H9 (cell line): ENCODE measurements at regions not wholly inside any gene's neighbourhood (a gene's known extent, or its start where the extent isn't known, plus 50 kb on each side); places are given as distances from the start of the nearest gene placed in this dataset.

ENCODE experiments used
- DNase-seq: peaks from one replicate; pipeline ENCODE4 v3.0.0-alpha.2; 2017
- H2AFZ ChIP-seq: one replicate; pipeline ENCODE4 v1.6.1; 2013; ENCODE audit warnings: mild to moderate bottlenecking, low read length, control low read depth, moderate library complexity
- H2AK5ac ChIP-seq: 2 replicates; pipeline ENCODE4 v1.6.1; 2013; ENCODE audit warnings: low read length, control low read depth, mixed read lengths; ENCODE audit not compliant: insufficient read length
- H2BK120ac ChIP-seq: one replicate; pipeline ENCODE4 v1.6.1; 2013; ENCODE audit warnings: low read depth, mild to moderate bottlenecking, low read length, control low read depth, inconsistent platforms; ENCODE audit not compliant: poor library complexity, severe bottlenecking
- H2BK12ac ChIP-seq: 2 replicates; pipeline ENCODE4 v1.6.1; 2013; ENCODE audit warnings: low read length, control low read depth, mixed read lengths, low read depth; ENCODE audit not compliant: insufficient read length
- H2BK15ac ChIP-seq: 2 replicates; pipeline ENCODE4 v1.6.1; 2013; ENCODE audit warnings: low read depth, low read length, control low read depth
- H2BK20ac ChIP-seq: one replicate; pipeline ENCODE4 v1.6.1; 2013; ENCODE audit warnings: low read depth, mild to moderate bottlenecking, low read length, control low read depth, inconsistent platforms; ENCODE audit not compliant: poor library complexity, severe bottlenecking
- H2BK5ac ChIP-seq: 2 replicates; pipeline ENCODE4 v1.6.1; 2013; ENCODE audit warnings: low read length, control low read depth, mixed read lengths; ENCODE audit not compliant: insufficient read length
- H3K14ac ChIP-seq: 2 replicates; pipeline ENCODE4 v1.6.1; 2013; ENCODE audit warnings: low read length, control low read depth; ENCODE audit not compliant: insufficient read depth
- H3K18ac ChIP-seq: 2 replicates; pipeline ENCODE4 v1.6.1; 2013; ENCODE audit warnings: low read depth, mild to moderate bottlenecking, mixed read lengths, low read length, control low read depth; ENCODE audit not compliant: insufficient read length
- H3K23ac ChIP-seq: 2 replicates; pipeline ENCODE4 v1.6.1; 2013; ENCODE audit warnings: low read length, control low read depth, mixed read lengths, low read depth; ENCODE audit not compliant: insufficient read length
- H3K23me2 ChIP-seq: 2 replicates; pipeline ENCODE4 v1.6.1; 2013; ENCODE audit warnings: low read depth, mild to moderate bottlenecking, mixed read lengths, low read length, control low read depth; ENCODE audit not compliant: insufficient read length, poor library complexity, severe bottlenecking
- H3K27ac ChIP-seq: 2 replicates; pipeline ENCODE4 v1.5.1; 2013; ENCODE audit warnings: low read length, control low read depth, mixed read lengths, low read depth; ENCODE audit not compliant: insufficient read length
- H3K27me3 ChIP-seq: 2 replicates; pipeline ENCODE4 v1.6.1; 2013; ENCODE audit warnings: low read length, control low read depth, inconsistent platforms; ENCODE audit not compliant: insufficient read depth
- H3K4ac ChIP-seq: 2 replicates; pipeline ENCODE4 v1.6.1; 2013; ENCODE audit warnings: low read depth, mild to moderate bottlenecking, control low read depth, inconsistent platforms, low read length, moderate library complexity
- H3K4me1 ChIP-seq: 2 replicates; pipeline ENCODE4 v1.6.1; 2013; ENCODE audit warnings: low read length, control low read depth, inconsistent platforms; ENCODE audit not compliant: insufficient read depth
- H3K4me2 ChIP-seq: 2 replicates; pipeline ENCODE4 v1.6.1; 2013; ENCODE audit warnings: low read length, control low read depth, mixed read lengths; ENCODE audit not compliant: insufficient read length, insufficient read depth
- H3K56ac ChIP-seq: 2 replicates; pipeline ENCODE4 v1.6.1; 2013; ENCODE audit warnings: low read depth, mild to moderate bottlenecking, mixed read lengths, low read length, control low read depth; ENCODE audit not compliant: insufficient read length
- H3K79me1 ChIP-seq: 2 replicates; pipeline ENCODE4 v1.6.1; 2013; ENCODE audit warnings: low read depth, mild to moderate bottlenecking, moderate library complexity, low read length, control low read depth, inconsistent platforms; ENCODE audit not compliant: insufficient read depth, poor library complexity, severe bottlenecking
- H3K79me2 ChIP-seq: 2 replicates; pipeline ENCODE4 v1.6.1; 2013; ENCODE audit warnings: low read length, control low read depth, inconsistent platforms; ENCODE audit not compliant: insufficient read depth
- H3K9ac ChIP-seq: 2 replicates; pipeline ENCODE4 v1.6.1; 2013; ENCODE audit warnings: low read length, control low read depth, mixed read lengths; ENCODE audit not compliant: insufficient read length; ENCODE audit errors: extremely low read depth
- H3K9me3 ChIP-seq: one replicate; pipeline ENCODE4 v1.6.1; 2013; ENCODE audit warnings: low read depth, low read length, inconsistent platforms; ENCODE audit not compliant: control insufficient read depth
- H3T11ph ChIP-seq: one replicate; pipeline ENCODE4 v1.6.1; 2013; ENCODE audit warnings: mild to moderate bottlenecking, low read length, control low read depth, inconsistent platforms
- H4K20me1 ChIP-seq: one replicate; pipeline ENCODE4 v1.6.1; 2013; ENCODE audit not compliant: control insufficient read depth, insufficient read length, insufficient read depth
- H4K5ac ChIP-seq: 2 replicates; pipeline ENCODE4 v1.6.1; 2013; ENCODE audit warnings: low read depth, mild to moderate bottlenecking, mixed read lengths, low read length, control low read depth; ENCODE audit not compliant: insufficient read length
- H4K8ac ChIP-seq: replicated peaks from 2 replicates; pipeline ENCODE4 v1.6.1; 2013; ENCODE audit warnings: low read length, control low read depth, mixed read lengths, low read depth; ENCODE audit not compliant: insufficient read length
- H4K91ac ChIP-seq: 2 replicates; pipeline ENCODE4 v1.6.1; 2013; ENCODE audit warnings: low read depth, mild to moderate bottlenecking, moderate library complexity, mixed read lengths, low read length, control low read depth; ENCODE audit not compliant: insufficient read length
- H3K27ac Mint-ChIP-seq, 3 experiments: 2 replicates in 2 of 3; 3 replicates in 1 of 3; pipeline ENCODE4 v1.8.0; 2020 to 2021; ENCODE audit warnings: mixed read lengths in 3 of 3, mild to moderate bottlenecking in 1 of 3, moderate library complexity in 1 of 3
- H3K27me3 Mint-ChIP-seq: 2 replicates; pipeline ENCODE4 v1.8.0; 2021; ENCODE audit warnings: low read depth, mild to moderate bottlenecking, moderate library complexity, mixed read lengths
- H3K36me3 Mint-ChIP-seq, 3 experiments: 2 replicates in 2 of 3; 3 replicates in 1 of 3; pipeline ENCODE4 v1.8.0; 2020 to 2021; ENCODE audit warnings: low read depth in 3 of 3, mixed read lengths in 3 of 3; ENCODE audit not compliant: insufficient read depth in 1 of 3
- H3K4me1 Mint-ChIP-seq, 2 experiments: 2 replicates each; pipeline ENCODE4 v1.8.0; 2020; ENCODE audit warnings: mixed read lengths in 2 of 2
- H3K4me3 Mint-ChIP-seq, 2 experiments: 2 replicates in 1 of 2; 3 replicates in 1 of 2; pipeline ENCODE4 v1.8.0; 2020 to 2021; ENCODE audit warnings: mild to moderate bottlenecking in 2 of 2, mixed read lengths in 2 of 2, moderate library complexity in 1 of 2
- H3K9me3 Mint-ChIP-seq, 2 experiments: 2 replicates in 1 of 2; 3 replicates in 1 of 2; pipeline ENCODE4 v1.8.0; 2020; ENCODE audit warnings: mild to moderate bottlenecking in 2 of 2, mixed read lengths in 2 of 2, moderate library complexity in 1 of 2
- WGBS: extraction: QIAGEN DNeasy Blood & Tissue Kit; methylation state at CpG from one replicate; pipeline ENCODE4 v1.1.7; 2013; ENCODE audit warnings: missing lambda C conversion rate, low lambda C conversion rate, mixed read lengths; ENCODE audit not compliant: insufficient read length; ENCODE audit errors: extremely low coverage; 5-methylcytosine and 5-hydroxymethylcytosine counted together
- TF ChIP-seq, protein P1 (sequence below): fragments of 200-600 bp; sonication (generic); conservative IDR thresholded peaks from 3 replicates; pipeline ENCODE4 v1.8.0; 2021; ENCODE audit warnings: antibody characterized with exemption, mild to moderate bottlenecking

DNA sequence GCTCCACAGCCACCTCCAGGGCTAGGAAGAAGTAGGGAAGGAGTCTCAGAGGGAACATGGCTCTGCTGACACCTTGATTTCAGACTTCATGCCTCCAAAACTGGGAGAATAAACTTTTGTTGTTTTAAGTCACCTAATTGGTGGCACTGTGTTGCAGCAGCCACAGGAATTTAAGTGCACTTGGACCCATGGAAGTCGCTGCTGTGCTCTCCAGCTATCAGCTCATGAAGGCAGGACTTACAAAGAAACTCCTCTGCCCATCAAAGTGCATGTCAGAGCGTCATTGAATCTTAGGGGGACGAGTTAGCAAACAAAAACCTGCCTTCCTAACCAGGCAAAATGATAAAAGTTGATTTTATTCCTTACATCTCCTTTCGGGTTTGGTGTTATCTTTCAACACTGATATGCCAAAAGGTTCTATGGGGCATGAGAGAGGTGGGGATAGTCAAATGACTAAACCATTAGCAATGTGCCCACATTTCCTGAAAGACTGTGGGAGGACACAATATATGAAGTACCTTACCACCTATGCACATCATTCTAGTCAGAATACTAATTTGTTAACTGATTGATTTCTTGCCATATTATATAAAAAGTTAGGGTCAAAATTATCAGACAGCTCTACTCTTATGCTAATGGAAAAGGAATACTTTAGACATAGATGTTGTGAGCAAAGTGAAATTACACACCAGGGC is 235.8 kb upstream of the TNP1 start:
- H2BK5ac ChIP-seq, result no peak overlapping the region
- DNase-seq, result no peak
- Mint-ChIP-seq H3K4me3 (no peak overlapping the region; a peak in 1 of 5 replicates), H3K36me3 (no peaks in the 10 kb centered on the region; a peak in 1 of 7 replicates), H3K4me1 (no peaks in the 10 kb centered on the region), H3K9me3 (peaks cover 4 to 7% of the 10 kb centered on the region in 2 experiments; a peak in 4 of 5 replicates), H3K27ac (no peak overlapping the region), H3K27me3 (peaks cover 5% of the 10 kb centered on the region; the same call in 1 of the 2 replicates)
- H3K4me2 ChIP-seq, result no peak overlapping the region
- no peak overlapping the region for H3K9ac ChIP-seq
- H3K56ac ChIP-seq, result no peak overlapping the region
- H2BK120ac ChIP-seq, result no peak overlapping the region
- H4K91ac ChIP-seq, result no peak overlapping the region
- no peak overlapping the region for H3K14ac ChIP-seq
- WGBS, result no CpG with 5 or more reads among the region's 4 CpGs
- TF ChIP-seq, protein P1, sequence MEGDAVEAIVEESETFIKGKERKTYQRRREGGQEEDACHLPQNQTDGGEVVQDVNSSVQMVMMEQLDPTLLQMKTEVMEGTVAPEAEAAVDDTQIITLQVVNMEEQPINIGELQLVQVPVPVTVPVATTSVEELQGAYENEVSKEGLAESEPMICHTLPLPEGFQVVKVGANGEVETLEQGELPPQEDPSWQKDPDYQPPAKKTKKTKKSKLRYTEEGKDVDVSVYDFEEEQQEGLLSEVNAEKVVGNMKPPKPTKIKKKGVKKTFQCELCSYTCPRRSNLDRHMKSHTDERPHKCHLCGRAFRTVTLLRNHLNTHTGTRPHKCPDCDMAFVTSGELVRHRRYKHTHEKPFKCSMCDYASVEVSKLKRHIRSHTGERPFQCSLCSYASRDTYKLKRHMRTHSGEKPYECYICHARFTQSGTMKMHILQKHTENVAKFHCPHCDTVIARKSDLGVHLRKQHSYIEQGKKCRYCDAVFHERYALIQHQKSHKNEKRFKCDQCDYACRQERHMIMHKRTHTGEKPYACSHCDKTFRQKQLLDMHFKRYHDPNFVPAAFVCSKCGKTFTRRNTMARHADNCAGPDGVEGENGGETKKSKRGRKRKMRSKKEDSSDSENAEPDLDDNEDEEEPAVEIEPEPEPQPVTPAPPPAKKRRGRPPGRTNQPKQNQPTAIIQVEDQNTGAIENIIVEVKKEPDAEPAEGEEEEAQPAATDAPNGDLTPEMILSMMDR, result no peak
- H3K9me3 ChIP-seq, result no peaks in the 10 kb centered on the region
- no peak overlapping the region for H2BK15ac ChIP-seq
- no peaks in the 10 kb centered on the region for H3K4me1 ChIP-seq
- no peak overlapping the region for H2AFZ ChIP-seq
- no peak overlapping the region for H3K18ac ChIP-seq
- H4K5ac ChIP-seq, result no peak overlapping the region
- no peak overlapping the region for H2BK20ac ChIP-seq
- H4K8ac ChIP-seq, result no peak overlapping the region
- no peaks in the 10 kb centered on the region for H3K23me2 ChIP-seq
- no peak overlapping the region for H3K23ac ChIP-seq
- no peak overlapping the region for H2BK12ac ChIP-seq
- H3T11ph ChIP-seq, result no peak overlapping the region
- H4K20me1 ChIP-seq, result no peaks in the 10 kb centered on the region
- H3K79me2 ChIP-seq, result no peaks in the 10 kb centered on the region
- no peaks in the 10 kb centered on the region for H3K27me3 ChIP-seq
- no peak overlapping the region for H2AK5ac ChIP-seq
- no peak overlapping the region for H3K27ac ChIP-seq
- no peak overlapping the region for H3K4ac ChIP-seq
- no peaks in the 10 kb centered on the region for H3K79me1 ChIP-seq
